HEK293 (cell line): ENCODE measurements at regions not wholly inside any gene's neighbourhood (a gene's known extent, or its start where the extent isn't known, plus 50 kb on each side); places are given as distances from the start of the nearest gene placed in this dataset.

Experiments used
- CTCF ChIA-PET: fragments of 350-600 bp; formaldehyde crosslinking; extraction: SDS; loops from one replicate; lab custom pipeline; 2021; ENCODE audit warnings: antibody characterized with exemption; lab: Yijun Ruan, JAX
- POLR2A ChIA-PET: fragments of 300-600 bp; formaldehyde crosslinking; extraction: SDS; loops from one replicate; lab custom pipeline; 2020; ENCODE audit warnings: antibody characterized with exemption, inconsistent platforms; lab: Yijun Ruan, JAX
- H3K27ac ChIP-seq: fragments of 200-500 bp; sonication (Bioruptor generic); 2 replicates; pipeline ENCODE4 v1.5.1; 2014; ENCODE audit warnings: low read depth, low read length, control low read depth, inconsistent platforms; ENCODE audit errors: extremely low read depth
- H3K36me3 ChIP-seq, 2 experiments: fragments of 200-500 bp in 1 of 2; sonication (Bioruptor generic) in 1 of 2; 1 replicate in 1 of 2; 2 replicates in 1 of 2; pipeline ENCODE4 v1.5.1; 2014 to 2017; ENCODE audit warnings: inconsistent platforms in 2 of 2, low read length in 2 of 2; ENCODE audit not compliant: control insufficient read depth in 2 of 2, insufficient read depth in 1 of 2
- H3K4me1 ChIP-seq: fragments of 200-500 bp; sonication (Bioruptor generic); 2 replicates; pipeline ENCODE4 v1.5.1; 2014; ENCODE audit warnings: mild to moderate bottlenecking, low read length, inconsistent platforms; ENCODE audit not compliant: control insufficient read depth, insufficient read depth
- H3K4me3 ChIP-seq: 2 replicates; pipeline ENCODE4 v1.5.1; 2011; ENCODE audit warnings: low read depth, mild to moderate bottlenecking, control low read depth, low read length, moderate library complexity
- H3K9me3 ChIP-seq: fragments of 200-500 bp; sonication (Bioruptor generic); 2 replicates; pipeline ENCODE4 v1.5.1; 2014; ENCODE audit warnings: low read depth, low read length, inconsistent platforms; ENCODE audit not compliant: control insufficient read depth, insufficient read depth
- EGR2 ChIP-seq: fragments of 450-650 bp; formaldehyde crosslinking; IDR thresholded peaks from 2 replicates; pipeline ENCODE4 v1.5.1; 2016; ENCODE audit warnings: low read depth, missing biosample characterization, missing genetic modification characterization
- KLF7 ChIP-seq: fragments of 450-650 bp; formaldehyde crosslinking; IDR thresholded peaks from 2 replicates; pipeline ENCODE4 v1.5.1; 2016; ENCODE audit warnings: missing biosample characterization, missing genetic modification characterization, borderline replicate concordance
- KLF9 ChIP-seq: fragments of 450-650 bp; formaldehyde crosslinking; IDR thresholded peaks from 2 replicates; pipeline ENCODE4 v1.5.1; 2016; ENCODE audit warnings: missing biosample characterization, missing genetic modification characterization, low read depth
- SALL2 ChIP-seq: fragments of 450-650 bp; formaldehyde crosslinking; IDR thresholded peaks from 2 replicates; pipeline ENCODE4 v1.5.0; 2017; ENCODE audit warnings: missing biosample characterization, mild to moderate bottlenecking, missing genetic modification characterization, borderline replicate concordance
- YY1 ChIP-seq: fragments of 450-650 bp; formaldehyde crosslinking; IDR thresholded peaks from 2 replicates; pipeline ENCODE4 v1.5.1; 2018; ENCODE audit warnings: missing biosample characterization, missing genetic modification characterization
- ZNF132 ChIP-seq: fragments of 450-650 bp; formaldehyde crosslinking; IDR thresholded peaks from 2 replicates; pipeline ENCODE4 v1.5.1; 2017; ENCODE audit warnings: missing biosample characterization, missing genetic modification characterization, borderline replicate concordance
- ZNF140 ChIP-seq: fragments of 450-650 bp; formaldehyde crosslinking; IDR thresholded peaks from 2 replicates; pipeline ENCODE4 v1.5.1; 2016; ENCODE audit warnings: missing biosample characterization, missing genetic modification characterization
- ZNF146 ChIP-seq: fragments of 450-650 bp; formaldehyde crosslinking; IDR thresholded peaks from 2 replicates; pipeline ENCODE4 v1.5.1; 2016; ENCODE audit warnings: missing biosample characterization, missing genetic modification characterization
- ZNF175 ChIP-seq: fragments of 450-650 bp; formaldehyde crosslinking; IDR thresholded peaks from 2 replicates; pipeline ENCODE4 v1.5.1; 2016; ENCODE audit warnings: missing biosample characterization, missing genetic modification characterization
- ZNF211 ChIP-seq: fragments of 450-650 bp; formaldehyde crosslinking; IDR thresholded peaks from 2 replicates; pipeline ENCODE4 v1.5.1; 2016; ENCODE audit warnings: low read depth, missing biosample characterization, missing genetic modification characterization
- ZNF311 ChIP-seq: fragments of 450-650 bp; formaldehyde crosslinking; IDR thresholded peaks from 2 replicates; pipeline ENCODE4 v1.5.1; 2017; ENCODE audit warnings: missing biosample characterization, missing genetic modification characterization, borderline replicate concordance
- ZNF426 ChIP-seq: fragments of 450-650 bp; formaldehyde crosslinking; IDR thresholded peaks from 2 replicates; pipeline ENCODE4 v1.5.1; 2017; ENCODE audit warnings: missing biosample characterization, missing genetic modification characterization, mild to moderate bottlenecking, inconsistent platforms, moderate library complexity
- ZNF433 ChIP-seq: fragments of 450-650 bp; formaldehyde crosslinking; IDR thresholded peaks from 2 replicates; pipeline ENCODE4 v1.5.1; 2016; ENCODE audit warnings: missing biosample characterization, missing genetic modification characterization, low read depth
- ZNF529 ChIP-seq: fragments of 450-650 bp; formaldehyde crosslinking; IDR thresholded peaks from 2 replicates; pipeline ENCODE4 v1.5.1; 2017; ENCODE audit warnings: missing genetic modification characterization, missing biosample characterization; ENCODE audit not compliant: insufficient replicate concordance
- ZNF624 ChIP-seq: fragments of 450-650 bp; formaldehyde crosslinking; IDR thresholded peaks from 2 replicates; pipeline ENCODE4 v1.5.1; 2017; ENCODE audit warnings: missing biosample characterization, missing genetic modification characterization
- ZNF654 ChIP-seq: fragments of 450-650 bp; formaldehyde crosslinking; IDR thresholded peaks from 2 replicates; pipeline ENCODE4 v1.5.1; 2016; ENCODE audit warnings: low read depth, missing biosample characterization, missing genetic modification characterization
- ZNF670 ChIP-seq: fragments of 450-650 bp; formaldehyde crosslinking; IDR thresholded peaks from 2 replicates; pipeline ENCODE4 v1.5.1; 2016; ENCODE audit warnings: missing biosample characterization, missing genetic modification characterization, low read depth
- ZNF76 ChIP-seq: fragments of 450-650 bp; formaldehyde crosslinking; IDR thresholded peaks from 2 replicates; pipeline ENCODE4; 2016; ENCODE audit warnings: low read depth, missing biosample characterization, missing genetic modification characterization, borderline replicate concordance
- TF ChIP-seq, protein P1 (sequence below): fragments of 450-650 bp; formaldehyde crosslinking; IDR thresholded peaks from 2 replicates; pipeline ENCODE4 v1.5.1; 2016; ENCODE audit warnings: missing biosample characterization, missing genetic modification characterization
- TF ChIP-seq, protein P2 (sequence below): fragments of 450-650 bp; formaldehyde crosslinking; IDR thresholded peaks from 2 replicates; pipeline ENCODE4 v1.5.1; 2016; ENCODE audit warnings: missing biosample characterization, missing genetic modification characterization
- TF ChIP-seq, protein P3 (sequence below): fragments of 450-650 bp; IDR thresholded peaks from 2 replicates; pipeline ENCODE4 v1.5.1; 2018; ENCODE audit warnings: missing biosample characterization, mild to moderate bottlenecking, missing genetic modification characterization

DNA sequence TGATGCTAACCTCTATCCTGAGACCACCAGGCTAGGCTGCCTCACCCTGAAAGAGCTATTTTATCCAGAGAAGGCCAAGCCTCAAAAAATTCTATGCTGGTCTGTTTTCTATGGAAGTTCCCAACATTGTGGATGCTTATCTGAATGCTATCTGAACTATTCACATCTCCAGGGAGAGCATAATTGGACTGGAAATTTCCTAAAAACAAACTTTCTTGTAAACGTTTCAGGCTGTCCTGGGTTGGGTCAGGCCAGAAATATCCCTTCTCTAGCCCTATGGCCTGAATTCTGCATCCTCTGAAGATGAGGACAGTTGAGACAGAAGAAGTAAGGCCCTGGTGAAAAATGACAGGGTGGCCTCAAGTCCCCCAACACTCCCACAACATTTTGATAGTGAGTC, 706.4 kb upstream of the NR2F2 start:
- CTCF ChIA-PET: no interaction called here

DNA sequence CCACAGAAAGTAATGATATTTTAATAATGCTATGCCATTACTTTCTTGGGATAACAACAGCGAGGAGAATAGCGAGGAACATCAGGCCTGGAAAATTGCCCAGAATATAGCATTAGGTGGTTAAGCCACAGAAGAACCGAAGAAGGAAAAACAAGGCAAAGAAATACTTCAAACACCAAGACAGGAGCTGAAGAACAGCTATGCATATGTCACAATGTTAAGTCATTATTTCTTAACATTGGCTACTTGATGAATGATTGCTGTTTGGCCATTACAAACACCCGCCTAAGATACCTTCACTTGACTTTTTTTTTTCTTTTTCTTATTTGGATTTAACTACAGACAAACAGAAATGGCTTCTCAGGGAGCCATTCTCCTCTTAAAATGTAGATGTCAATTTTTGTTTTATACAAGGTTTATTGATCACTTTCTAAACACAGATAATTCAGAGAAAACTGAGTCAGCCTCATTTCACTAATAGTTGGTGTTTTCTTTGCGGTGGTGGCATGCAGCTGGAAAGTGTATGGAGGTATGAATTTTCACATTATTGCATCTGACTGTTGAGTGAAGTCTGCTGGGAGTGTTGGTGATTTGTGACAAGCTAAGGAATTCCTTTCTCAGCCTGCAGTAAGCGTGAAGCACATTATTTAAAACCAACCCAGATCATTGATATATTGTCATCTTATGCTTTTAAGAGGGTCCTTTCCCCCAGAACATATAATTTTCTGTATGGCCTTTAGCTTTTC, 705.7 kb upstream of the NR2F2 start:
- no peak overlapping the region for H3K27ac ChIP-seq
- peaks cover 4% of the 10 kb centered on the region for H3K4me1 ChIP-seq
- H3K36me3 ChIP-seq: no peaks in the 10 kb centered on the region
- ChIA-PET CTCF (interaction anchor here (0.7 kb wide), 2 partner anchors 294 to 955 kb away, joined by 3 to 6 read pairs; no protein-coding TSS in a partner anchor), POLR2A (no interaction called here)
- H3K9me3 ChIP-seq: no peaks in the 10 kb centered on the region
- no peak overlapping the region for H3K4me3 ChIP-seq
- TF ChIP-seq KLF9: no peak
- TF ChIP-seq EGR2: no peak
- no peak for TF ChIP-seq YY1 (tag by site-specific recombination)

More for the DNA sequence above, 706.4 kb upstream of the NR2F2 start:
- no peaks in the 10 kb centered on the region for H3K36me3 ChIP-seq
- H3K27ac ChIP-seq: no peak overlapping the region
- POLR2A ChIA-PET: no interaction called here
- TF ChIP-seq, protein P1, sequence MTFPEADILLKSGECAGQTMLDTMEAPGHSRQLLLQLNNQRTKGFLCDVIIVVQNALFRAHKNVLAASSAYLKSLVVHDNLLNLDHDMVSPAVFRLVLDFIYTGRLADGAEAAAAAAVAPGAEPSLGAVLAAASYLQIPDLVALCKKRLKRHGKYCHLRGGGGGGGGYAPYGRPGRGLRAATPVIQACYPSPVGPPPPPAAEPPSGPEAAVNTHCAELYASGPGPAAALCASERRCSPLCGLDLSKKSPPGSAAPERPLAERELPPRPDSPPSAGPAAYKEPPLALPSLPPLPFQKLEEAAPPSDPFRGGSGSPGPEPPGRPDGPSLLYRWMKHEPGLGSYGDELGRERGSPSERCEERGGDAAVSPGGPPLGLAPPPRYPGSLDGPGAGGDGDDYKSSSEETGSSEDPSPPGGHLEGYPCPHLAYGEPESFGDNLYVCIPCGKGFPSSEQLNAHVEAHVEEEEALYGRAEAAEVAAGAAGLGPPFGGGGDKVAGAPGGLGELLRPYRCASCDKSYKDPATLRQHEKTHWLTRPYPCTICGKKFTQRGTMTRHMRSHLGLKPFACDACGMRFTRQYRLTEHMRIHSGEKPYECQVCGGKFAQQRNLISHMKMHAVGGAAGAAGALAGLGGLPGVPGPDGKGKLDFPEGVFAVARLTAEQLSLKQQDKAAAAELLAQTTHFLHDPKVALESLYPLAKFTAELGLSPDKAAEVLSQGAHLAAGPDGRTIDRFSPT: no peak
- TF ChIP-seq ZNF146 (tag by site-specific recombination) (no peak), ZNF426 (tag by site-specific recombination) (no peak), ZNF654 (no peak), ZNF211 (no peak), ZNF433 (no peak), ZNF76 (tag by site-specific recombination) (no peak), KLF7 (tag by site-specific recombination) (no peak), ZNF311 (tag by site-specific recombination) (no peak), SALL2 (no peak), ZNF175 (tag by site-specific recombination) (no peak), ZNF670 (tag by site-specific recombination) (no peak), ZNF140 (no peak), ZNF624 (no peak), ZNF132 (tag by site-specific recombination) (no peak), ZNF529 (tag by site-specific recombination) (no peak)
- TF ChIP-seq, protein P2, sequence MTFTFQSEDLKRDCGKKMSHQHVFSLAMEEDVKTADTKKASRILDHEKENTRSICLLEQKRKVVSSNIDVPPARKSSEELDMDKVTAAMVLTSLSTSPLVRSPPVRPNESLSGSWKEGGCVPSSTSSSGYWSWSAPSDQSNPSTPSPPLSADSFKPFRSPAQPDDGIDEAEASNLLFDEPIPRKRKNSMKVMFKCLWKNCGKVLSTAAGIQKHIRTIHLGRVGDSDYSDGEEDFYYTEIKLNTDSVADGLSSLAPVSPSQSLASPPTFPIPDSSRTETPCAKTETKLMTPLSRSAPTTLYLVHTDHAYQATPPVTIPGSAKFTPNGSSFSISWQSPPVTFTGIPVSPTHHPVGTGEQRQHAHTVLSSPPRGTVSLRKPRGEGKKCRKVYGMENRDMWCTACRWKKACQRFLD (tag by site-specific recombination): no peak
- TF ChIP-seq, protein P3, sequence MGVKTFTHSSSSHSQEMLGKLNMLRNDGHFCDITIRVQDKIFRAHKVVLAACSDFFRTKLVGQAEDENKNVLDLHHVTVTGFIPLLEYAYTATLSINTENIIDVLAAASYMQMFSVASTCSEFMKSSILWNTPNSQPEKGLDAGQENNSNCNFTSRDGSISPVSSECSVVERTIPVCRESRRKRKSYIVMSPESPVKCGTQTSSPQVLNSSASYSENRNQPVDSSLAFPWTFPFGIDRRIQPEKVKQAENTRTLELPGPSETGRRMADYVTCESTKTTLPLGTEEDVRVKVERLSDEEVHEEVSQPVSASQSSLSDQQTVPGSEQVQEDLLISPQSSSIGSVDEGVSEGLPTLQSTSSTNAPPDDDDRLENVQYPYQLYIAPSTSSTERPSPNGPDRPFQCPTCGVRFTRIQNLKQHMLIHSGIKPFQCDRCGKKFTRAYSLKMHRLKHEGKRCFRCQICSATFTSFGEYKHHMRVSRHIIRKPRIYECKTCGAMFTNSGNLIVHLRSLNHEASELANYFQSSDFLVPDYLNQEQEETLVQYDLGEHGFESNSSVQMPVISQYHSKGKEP (tag by site-specific recombination): no peak
- H3K4me1 ChIP-seq: no peaks in the 10 kb centered on the region; the same call in none of the 2 replicates
- H3K4me3 ChIP-seq: no peak overlapping the region
- H3K9me3 ChIP-seq: no peaks in the 10 kb centered on the region
